GM12801 (cell line): ENCODE measurements at regions not wholly inside any gene's neighbourhood (a gene's known extent, or its start where the extent isn't known, plus 50 kb on each side); places are given as distances from the start of the nearest gene placed in this dataset.

Source experiments
- TF ChIP-seq, protein P1 (sequence below): IDR thresholded peaks from one replicate; pipeline ENCODE4 v1.5.1; 2011; ENCODE audit warnings: control low read depth; ENCODE audit not compliant: insufficient read length; ENCODE audit errors: extremely low read depth

DNA sequence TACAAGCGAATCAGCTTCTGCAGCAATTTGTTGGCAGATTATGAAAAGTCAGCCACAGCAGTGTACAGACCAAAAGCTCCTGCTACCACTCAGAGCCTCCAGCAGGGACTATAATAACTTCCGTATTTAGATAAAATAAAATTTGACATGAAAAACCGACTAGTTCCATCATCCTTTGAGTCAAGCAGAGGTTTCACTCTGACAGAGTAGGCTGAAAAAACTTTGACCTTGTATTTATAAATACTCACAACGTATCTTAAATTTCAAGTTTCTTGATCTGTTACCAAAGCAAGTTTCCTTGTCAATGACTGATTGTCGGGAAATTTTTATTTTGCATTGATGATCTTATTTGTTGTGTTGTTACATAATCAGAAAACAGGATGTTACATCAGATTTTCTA lies 283.4 kb downstream of the DAD1 start:
- TF ChIP-seq, protein P1, sequence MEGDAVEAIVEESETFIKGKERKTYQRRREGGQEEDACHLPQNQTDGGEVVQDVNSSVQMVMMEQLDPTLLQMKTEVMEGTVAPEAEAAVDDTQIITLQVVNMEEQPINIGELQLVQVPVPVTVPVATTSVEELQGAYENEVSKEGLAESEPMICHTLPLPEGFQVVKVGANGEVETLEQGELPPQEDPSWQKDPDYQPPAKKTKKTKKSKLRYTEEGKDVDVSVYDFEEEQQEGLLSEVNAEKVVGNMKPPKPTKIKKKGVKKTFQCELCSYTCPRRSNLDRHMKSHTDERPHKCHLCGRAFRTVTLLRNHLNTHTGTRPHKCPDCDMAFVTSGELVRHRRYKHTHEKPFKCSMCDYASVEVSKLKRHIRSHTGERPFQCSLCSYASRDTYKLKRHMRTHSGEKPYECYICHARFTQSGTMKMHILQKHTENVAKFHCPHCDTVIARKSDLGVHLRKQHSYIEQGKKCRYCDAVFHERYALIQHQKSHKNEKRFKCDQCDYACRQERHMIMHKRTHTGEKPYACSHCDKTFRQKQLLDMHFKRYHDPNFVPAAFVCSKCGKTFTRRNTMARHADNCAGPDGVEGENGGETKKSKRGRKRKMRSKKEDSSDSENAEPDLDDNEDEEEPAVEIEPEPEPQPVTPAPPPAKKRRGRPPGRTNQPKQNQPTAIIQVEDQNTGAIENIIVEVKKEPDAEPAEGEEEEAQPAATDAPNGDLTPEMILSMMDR, result no peak

DNA sequence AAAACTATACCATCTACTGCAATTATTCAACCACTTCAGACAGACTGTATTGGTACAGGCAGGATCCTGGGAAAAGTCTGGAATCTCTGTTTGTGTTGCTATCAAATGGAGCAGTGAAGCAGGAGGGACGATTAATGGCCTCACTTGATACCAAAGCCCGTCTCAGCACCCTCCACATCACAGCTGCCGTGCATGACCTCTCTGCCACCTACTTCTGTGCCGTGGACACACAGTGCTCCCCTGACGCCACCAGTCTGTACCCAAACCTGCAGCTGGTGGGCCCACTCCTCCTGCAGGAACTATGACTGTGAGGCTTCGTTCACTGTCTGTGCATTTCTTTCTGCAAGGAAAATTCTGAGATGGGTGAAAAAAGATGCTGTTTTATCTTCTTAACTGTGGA lies 284.7 kb downstream of the DAD1 start:
- TF ChIP-seq, protein P1, result no peak

DNA sequence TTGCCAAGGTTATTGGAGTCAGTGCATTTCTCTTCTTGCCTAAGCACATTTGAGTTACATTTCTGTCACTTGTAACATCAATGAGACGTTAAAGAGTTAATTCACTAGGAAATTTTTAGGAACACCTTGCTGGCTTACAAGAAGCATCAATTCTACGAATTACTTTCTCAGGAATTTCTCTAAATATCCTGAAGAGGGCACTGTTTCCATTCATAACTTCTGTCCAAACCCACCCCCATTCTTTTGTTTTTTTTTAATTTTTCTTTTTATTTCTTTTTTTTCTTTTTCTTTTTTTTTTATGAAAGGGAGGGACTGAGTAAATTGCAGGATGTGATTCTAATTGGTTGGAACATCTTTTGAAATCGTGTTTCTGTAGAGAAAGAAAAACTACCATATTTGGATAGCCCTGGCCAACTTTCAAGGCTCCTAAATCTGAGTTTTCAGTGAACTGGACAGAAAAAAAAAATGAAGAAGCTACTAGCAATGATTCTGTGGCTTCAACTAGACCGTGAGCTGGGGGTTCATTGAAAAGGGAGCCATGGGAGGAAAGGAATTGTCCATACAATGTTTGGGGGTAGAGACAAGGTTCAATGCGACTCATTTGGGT lies 285.3 kb downstream of the DAD1 start:
- TF ChIP-seq, protein P1, result no peak

DNA sequence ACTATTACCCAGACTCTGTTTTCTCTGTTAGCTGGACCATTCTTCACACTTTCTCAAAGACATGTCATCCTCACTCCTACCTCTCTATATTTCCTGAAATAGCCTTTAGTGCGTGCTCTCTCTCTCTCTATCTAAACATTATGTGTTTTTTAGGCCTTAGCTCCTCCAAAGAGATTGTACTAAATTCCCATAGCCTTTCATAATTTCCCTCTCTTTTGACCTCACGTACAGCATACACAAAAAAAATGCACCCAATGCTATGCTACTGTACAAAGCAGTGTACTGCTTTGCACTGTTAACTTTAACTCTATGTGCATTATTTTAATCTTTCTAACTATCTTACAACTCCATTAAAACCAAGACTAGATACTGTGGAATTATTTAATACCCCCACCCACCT lies 288.4 kb downstream of the DAD1 start:
- TF ChIP-seq, protein P1, result no peak

DNA sequence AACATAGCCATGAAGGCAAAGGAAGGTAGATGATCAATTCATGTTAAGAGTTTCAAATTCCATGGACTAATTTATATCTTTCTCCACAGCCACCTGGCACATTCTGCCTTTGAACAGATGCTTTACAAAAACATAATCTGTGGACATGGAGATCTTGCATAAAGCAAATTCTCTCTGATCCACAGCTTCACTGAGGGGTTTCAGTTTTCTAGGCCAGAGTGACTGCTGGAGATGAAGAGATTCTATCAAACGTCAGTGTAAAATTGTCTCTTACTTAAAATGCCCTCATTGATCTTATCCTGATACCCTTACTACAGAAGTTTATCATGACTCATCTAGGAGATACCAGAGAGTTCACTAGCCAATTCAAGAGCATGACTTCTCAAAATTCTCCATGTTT lies 291.6 kb downstream of the DAD1 start:
- TF ChIP-seq, protein P1, result no peak

DNA sequence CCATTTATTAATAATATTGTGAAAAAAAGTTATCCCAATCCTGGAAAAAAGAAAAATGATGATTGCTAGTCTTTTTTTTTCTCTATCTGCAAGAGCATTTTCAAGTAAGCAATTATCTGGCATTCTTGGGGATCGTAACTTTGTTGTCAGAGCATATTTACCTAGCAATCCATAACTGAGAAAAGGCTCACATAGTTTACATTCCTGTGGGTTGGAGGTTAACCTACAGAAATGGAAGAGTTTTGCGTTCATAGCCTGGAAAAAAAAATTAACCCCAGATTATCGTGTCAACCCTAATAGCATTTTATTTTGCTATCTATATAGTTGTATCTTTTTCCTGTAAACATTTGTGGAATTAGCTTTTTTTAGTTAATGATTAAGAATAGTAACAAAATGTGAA lies 292.3 kb downstream of the DAD1 start:
- TF ChIP-seq, protein P1, result no peak

DNA sequence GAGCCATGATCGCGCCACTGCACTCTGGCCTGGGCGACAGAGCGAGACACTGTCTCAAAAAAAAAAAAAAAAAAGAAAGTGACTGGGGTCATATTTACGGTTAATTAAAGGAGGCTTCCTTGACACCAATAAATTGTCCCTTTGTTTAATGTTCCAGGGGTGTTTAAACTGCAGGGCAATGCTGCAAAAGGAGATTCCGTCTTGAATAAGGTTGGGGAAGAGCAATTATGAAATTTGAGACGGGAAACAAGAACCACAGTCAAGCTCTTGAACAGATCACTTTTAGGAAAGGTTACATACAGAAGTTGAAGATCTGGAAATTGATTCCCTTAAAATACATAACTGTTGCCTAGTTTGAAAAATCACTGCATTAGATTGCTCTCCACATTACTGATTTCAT lies 292.9 kb downstream of the DAD1 start:
- TF ChIP-seq, protein P1, result no peak
